ENCODE measurements at regions not wholly inside any gene's neighbourhood (a gene's known extent, or its start where the extent isn't known, plus 50 kb on each side); places are given as distances from the start of the nearest gene placed in this dataset.

GRCh38 chr4:186984105-186984644 lies 260.5 kb upstream of the FAT1 start:
- TF ChIP-seq CTCF (IDR thresholded peaks at IDR 0.05) (no peak), POLR2A (IDR thresholded peaks at IDR 0.05) (no peak)
